Embryonic facial prominence (tissue), 1 donor: ENCODE measurements at regions not wholly inside any gene's neighbourhood (a gene's known extent, or its start where the extent isn't known, plus 50 kb on each side); places are given as distances from the start of the nearest gene placed in this dataset.

Experiments
- DNase-seq: peaks from one replicate; pipeline ENCODE4 v3.0.0-alpha.2; 2016; ENCODE audit errors: extremely low spot score

DNA sequence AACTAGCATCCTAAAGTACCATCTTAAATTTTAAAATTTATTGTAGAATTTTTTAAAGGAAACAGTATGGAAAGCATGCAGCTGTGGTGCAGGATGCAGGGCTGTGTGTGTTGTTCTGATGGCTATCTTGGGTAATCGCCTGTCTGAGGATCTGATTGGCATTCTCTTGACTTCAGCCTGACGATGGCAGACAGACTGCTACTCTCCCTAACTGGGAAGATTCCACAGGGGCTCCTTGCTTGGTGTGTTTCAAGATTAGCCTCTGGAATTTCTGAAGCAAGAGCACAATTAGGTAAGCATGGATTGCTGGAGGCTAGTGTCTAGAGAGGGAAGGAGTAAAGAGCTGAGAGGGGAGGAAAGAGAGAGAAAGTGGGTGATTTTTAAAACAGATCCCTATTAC, 696.8 kb upstream of the LRFN5 start:
- no peak for DNase-seq

DNA sequence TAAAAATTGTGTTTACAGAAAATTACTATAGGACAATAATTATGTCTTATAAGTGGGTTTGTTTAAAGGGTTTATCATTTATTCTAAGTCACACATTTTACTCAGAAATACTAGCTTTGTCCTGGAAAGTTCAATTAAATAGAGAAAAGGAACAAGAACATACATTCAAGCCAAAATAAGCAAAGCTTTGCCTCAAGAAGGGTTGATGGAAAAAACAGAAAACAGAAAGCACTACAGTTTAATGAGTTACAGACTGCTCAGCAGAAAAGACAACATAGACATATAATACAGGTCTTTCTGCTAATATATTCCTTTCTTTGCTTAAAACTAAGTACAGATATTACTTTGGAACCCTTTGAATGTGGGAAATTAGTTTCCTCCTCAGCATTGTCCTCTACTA, 703.0 kb upstream of the LRFN5 start:
- no peak for DNase-seq

DNA sequence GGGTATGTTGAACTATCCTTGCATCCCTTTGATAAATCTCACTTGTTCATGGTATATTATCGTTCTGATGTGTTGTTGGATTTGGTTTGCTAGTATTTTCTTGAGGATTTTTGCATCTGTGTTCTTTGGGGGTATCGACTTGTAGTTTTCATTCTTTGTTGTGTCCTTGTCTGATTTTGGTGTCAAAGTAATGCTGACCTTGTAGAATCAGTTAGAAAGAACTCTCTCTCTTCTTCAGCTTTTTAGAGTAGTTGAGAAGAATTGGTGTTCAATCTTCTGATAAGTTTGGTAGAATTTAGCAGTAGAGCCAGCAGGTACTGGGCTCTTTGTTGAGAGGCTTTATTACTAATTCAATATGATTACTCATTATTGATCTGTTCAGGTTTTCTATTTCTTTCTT, 707.2 kb upstream of the LRFN5 start:
- DNase-seq, result no peak

DNA sequence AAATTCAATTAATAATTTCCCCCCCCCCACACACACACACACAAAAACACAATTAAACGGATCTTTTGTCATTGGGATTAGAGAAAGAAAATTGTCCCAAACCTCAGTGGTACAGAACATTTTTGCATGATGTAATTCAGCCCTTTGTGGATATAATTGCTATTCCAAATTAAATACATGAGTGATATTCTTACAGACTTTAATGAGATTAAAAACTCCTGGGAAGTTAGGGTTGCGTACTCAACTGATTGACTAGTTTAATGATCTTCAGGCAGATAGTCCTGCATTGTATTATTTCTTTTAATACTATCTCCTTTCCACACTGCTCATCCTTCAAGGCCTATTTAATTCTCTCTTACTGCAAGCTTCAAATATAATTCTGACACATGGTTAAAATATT, 711.8 kb upstream of the LRFN5 start:
- no peak for DNase-seq

DNA sequence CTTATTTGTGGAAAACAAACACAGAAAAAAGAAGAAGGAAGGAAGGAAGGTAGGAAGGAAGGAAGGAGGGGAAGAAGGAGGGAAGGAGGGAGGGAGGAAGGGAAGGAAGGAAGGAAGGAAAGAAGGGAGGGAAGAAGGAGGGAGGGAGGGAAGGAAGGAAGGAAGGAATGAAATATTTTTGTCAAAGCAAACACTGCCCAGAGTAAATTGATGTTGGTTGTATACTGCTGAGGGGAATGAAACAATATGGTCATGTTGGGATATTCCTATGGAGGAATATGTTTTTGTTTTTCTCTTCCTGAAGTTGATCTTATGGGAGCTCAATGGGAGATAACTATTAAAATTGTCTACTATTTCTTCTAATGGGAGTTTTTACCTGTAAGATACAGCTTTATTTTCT, 717.5 kb upstream of the LRFN5 start:
- DNase-seq, result no peak

DNA sequence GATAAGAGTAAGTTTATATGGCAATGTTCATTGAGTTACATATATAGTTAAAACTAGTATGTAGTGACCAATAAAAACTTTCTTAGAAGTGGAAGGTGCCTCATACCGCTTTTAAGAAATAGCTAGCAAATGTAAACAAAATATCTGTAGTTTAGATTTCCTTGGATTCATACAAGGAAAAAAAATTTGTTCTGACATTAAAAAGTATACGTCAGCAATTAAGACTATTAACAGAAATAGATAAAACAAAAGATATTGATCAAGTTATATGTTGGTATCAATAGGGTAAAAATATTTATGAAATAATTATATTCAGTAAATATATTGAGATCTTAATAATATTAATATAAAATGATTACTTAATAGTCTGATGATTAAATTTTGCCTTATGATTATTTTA, 718.8 kb upstream of the LRFN5 start:
- DNase-seq, result no peak

DNA sequence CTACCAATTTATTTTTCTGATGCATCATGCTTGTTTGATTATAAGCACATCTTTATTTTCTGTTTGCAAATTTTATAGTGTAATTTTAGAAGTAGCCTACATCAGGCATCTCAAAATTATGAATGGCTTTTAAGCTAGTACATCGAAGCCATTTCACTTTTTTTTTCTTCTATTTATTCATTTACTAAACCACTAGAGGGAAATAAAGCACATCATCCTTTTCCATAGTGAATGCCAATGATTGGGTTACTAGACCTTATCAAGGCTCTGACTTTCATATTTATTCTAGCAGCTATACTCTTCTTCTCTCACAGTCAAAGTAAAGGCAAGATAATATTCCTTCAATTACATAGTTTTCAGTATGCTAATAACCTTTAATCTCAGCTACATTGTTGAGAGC, 736.4 kb upstream of the LRFN5 start:
- DNase-seq, result no peak

DNA sequence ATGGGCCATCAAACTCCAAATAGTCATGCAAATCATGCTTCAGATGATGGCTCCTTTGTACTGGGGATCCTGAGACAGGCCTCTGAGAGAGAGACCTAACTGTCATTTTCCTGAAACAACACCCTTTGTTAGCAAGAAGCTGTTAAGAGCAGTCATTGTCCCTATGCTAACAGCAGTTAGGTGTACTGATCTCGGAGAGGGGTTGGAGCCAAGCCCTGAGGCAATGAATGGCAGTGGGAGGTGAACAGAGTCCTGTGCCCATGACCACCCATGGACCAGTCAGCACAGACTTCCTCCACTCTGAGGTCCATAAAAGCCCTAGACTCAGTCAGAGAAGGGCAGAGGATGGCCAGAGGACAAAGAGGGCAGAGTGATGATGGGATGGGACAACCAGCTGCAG, 747.6 kb upstream of the LRFN5 start:
- DNase-seq, result no peak

DNA sequence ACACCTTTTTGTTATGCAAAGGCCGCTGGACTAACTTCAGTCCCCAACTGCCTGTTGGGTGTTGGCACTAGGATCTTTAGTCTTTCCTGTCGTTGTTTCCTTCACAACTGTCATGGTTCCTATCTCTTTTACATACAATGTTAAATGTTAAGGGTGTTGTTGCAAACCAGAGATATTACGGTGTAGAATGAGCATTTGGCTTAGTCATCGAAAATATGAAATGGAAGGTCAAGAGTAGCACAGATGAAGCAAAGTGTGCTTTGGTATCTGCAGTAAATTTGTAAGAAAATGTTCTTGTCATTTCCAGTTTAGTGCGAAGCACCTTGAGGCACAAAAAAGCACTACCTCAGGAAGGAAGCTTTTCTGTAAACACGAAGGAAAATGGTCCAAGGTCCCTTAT, 751.3 kb upstream of the LRFN5 start:
- no peak for DNase-seq

DNA sequence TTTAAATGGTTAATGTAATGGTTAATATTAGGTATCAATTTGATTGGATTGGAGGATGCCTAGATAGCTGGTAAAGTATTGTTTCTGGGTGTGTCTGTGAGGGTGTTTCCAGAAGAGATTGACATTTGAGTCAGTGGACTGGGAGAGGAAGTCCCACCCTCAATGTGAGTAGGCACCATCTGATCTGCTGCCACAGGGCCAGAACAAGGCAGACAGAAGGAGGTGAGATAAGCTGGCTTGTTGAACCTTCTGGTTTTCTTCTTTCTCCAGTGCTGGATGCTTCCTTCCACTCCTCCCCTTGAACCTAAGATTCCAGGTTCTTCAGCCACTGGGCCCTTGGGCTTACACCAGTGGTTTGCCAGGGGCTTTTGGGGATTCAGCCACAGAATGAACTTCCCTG, 756.5 kb upstream of the LRFN5 start:
- no peak for DNase-seq

DNA sequence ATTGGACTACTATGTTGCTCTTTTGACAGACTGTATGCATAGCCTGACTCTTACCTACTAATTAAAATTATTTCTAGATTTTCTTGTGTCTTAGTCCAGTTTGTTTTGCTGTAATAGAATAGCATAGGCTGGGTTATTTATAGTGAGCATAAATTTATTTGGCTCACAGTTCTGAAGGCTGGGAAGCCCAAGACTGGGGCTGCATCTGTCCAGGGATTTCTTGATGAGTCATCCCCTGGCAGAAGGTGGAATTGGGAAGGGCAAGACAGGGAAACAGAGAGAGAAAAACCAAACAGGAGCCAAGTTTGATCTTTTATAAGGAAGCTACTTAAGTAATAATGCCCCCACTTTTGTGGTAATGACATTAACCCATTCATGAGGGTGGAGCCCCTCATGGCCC, 759.2 kb upstream of the LRFN5 start:
- no peak for DNase-seq

DNA sequence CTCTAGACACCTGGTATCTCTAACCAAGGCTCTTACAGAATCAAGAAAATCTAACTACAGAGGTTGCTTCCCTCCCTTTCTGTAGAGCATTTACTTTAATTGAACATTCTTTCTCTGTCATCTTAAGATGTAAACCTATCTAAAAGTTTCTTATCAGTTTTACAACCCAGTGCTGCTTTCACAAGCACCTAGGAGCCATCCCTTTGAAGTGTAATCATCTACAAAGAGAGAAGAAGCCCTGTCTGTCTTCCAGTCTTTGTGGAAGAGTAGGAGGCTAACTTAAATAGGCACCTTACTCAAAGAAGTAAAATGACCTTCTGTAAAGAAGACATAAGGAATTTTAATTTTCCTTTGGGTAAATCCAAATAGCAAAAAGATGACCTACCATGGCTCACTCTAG, 763.9 kb upstream of the LRFN5 start:
- DNase-seq, result no peak

DNA sequence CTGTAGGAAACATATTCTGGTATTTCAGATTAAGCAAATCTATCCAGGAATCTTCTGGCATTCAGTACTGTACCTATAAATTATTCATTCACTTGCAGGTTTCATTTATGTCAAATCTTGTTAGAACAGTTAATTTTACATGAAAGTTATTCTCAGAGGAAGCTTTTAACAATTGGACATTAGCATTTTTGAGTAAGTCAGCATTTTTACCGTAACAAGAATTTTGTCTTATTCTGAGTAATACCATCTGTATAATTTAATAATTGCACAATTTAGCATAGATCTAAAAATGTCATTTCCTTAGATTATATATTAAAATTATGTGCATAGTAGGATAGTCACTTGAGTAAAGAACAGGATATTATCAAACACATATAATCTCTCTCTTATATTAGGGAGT, 764.8 kb upstream of the LRFN5 start:
- DNase-seq, result no peak

DNA sequence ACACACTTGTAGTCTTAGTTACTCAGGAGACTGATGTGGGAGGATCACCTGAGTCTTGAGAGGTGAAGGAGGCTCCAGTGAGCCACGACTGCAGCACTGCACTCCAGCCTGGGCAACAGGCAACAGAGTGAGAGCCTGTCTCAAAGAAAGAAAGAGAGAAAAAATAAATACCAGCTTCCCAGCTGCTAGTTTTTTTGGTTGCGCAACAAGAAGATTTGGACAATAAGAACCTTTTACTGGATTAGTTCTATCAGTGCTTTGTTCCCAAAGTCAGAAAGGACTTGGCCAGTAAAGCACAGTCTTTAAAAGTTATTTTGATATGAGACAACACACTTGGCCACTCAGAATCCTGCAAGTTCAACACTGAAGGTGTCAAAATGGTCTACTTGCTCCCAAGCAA, 768.1 kb upstream of the LRFN5 start:
- no peak for DNase-seq

DNA sequence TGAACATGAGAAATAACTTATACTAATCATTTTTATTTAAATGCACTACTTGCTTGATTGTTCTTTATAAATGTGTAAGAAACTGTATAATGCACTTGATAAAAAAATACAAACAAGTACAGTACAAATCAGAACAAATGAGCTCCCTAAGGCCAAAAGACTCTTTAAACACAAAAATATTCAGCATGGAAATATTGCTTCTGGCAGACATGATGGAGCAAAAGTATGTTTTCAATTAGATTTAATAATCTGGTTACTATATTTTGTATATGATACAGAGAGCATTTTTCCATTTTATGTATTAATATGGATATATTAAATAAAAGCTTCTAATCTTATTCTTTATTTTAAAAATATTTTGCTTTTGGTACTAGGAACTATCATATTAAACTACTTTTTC, 800.2 kb upstream of the LRFN5 start:
- no peak for DNase-seq

DNA sequence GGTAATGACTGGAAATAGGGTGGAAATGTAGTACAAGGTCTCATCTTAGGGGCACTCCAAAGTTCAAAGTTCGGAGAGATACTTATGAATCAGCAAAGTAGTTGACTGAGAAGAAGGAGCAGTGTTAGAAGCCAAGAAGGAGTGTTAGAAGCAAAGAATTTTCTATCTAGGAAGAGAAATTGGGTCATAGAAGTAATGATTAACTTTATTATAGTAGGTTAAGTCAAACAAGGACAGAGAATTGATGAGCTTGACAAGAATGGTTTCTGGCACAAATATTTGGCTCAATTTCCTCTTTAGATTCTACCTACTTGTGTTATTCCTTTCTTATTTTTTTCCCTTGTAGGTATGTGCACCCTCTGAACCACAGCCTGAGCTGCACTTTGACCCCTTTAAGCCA, 810.5 kb upstream of the LRFN5 start:
- DNase-seq, result no peak

DNA sequence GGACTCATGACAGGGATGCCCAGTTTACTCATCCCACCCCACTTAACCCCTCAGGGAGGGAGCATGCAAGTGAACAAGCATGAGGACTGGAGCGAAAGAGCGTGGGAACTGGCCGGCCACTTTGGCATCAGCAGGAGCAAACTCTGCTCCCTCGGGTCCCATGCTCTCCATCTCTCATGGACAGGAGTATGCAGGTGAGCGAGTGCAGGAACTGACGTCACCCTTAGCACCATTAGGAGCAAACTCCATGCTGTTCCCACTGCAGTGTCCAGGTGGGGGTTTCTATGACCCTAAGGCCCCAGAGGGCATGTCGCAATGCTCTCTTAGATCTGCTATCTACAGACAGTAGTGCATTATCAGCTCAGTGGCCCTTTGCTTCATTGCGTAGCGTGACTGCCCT, 821.8 kb upstream of the LRFN5 start:
- no peak for DNase-seq

DNA sequence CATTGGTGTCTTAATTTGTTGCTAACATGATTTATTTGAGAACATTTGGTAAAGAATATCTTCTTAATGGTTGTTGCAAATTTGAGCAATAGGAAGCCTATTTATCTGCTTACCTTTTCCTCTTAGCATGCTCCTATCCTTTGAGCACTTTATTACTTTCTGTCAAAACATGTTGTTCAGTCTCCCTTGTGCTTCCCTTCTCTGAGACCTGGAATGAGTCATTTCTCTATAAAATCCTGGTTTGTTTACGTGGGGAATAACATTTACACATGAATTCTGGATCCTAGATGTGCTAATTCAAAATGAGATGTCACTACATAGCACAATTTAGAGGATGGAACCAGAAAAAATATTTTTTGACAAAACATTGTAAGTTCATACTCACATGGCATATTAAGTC, 844.0 kb upstream of the LRFN5 start:
- no peak for DNase-seq

DNA sequence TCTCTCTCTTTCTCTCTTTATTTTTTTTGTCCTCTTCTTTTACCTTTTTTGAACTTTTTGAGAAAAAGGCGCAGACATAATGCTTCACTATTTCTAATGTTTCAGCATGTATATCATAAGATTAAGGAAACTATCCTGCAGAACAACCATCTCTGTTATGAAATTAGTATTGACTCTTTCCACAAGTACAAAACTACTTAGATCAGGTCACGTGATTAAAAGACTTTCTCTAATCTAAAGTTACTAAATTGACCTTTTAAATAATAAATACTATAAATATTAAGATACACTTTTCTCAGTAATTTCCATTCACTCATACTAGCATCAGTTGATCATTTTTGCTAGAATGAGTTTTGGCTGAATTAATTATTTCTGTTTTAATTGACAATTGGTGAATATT, 844.5 kb upstream of the LRFN5 start:
- no peak for DNase-seq

DNA sequence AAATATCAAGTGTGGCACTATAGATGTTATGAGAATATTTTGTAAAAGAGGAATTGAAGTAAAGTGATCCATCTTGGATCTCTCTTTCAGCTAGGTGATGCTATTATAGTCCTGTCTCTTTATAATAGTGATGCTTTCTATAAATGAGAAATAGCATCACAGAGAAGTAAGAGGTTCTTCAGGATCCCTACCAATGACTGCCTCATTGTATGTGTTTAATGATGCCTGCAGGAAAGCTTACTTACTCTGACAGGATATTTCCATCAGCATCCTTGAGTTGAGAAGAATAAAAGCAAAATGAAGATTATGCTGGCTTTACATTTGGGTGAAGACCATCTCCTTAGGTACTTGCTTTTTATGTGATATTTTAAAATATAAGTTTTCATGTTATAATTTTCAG, 846.0 kb upstream of the LRFN5 start:
- DNase-seq, result no peak

DNA sequence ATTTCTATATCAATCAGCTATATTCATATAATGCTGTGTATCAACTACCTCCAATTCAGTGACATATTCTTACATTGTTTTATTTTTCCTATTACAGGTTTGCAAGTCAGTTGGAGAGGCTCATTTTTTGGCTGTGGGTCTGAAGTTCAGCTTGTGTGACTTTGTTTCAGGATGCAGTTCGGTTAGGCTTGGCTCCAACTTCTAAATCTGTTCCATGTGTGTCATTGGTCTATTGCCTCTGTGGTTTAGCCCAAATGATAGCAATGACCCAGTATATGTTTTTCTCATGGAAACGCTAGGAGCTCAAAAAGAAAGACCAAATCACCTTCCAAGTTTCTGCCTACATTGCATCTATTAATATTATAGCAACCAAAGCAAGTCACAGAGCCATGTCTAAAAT, 848.6 kb upstream of the LRFN5 start:
- DNase-seq, result no peak

DNA sequence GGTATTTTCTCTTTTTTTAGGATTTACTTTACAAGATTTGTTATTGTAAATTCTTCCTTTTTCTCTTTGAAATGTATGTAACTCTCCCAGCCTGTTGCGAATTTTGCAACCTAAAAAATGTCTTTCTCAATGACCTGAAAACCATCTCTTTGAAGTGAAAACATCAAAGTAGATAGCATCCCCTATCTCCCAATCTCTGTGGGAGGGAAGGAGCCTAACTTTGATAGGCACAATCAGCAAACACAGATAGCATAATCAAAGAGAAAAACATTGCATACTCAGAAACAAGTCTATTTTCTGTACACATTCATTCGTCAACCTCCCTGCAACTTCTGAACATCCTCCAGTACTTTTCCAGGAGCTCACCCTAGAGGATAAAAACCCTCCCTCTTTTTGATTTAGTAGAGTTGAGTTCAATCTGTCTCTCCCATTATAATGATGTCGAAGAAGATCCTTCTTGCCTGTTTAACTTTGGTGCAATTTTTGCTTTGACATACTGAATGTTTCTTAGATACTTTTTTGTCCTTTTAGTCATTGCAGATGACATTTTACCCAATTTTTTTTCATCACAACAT, 849.2 kb upstream of the LRFN5 start:
- DNase-seq, result no peak

DNA sequence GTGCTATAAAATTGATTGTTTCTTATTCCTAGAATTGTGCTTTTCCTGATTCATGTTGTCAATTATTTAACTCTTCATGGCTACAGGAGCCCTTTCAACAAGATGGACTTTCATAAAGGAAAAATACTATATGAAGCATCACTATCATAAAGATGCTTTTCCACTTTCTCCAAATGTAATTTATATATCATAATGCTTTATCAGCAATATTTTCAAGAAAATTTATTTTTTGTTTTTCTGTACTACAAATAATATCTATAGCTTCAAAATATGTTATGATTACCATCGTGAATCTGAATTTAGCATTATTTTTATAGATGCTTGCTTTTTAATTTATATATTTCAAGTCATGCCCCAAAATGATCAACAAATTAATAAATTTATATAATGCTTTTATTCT, 873.5 kb upstream of the LRFN5 start:
- DNase-seq, result no peak

DNA sequence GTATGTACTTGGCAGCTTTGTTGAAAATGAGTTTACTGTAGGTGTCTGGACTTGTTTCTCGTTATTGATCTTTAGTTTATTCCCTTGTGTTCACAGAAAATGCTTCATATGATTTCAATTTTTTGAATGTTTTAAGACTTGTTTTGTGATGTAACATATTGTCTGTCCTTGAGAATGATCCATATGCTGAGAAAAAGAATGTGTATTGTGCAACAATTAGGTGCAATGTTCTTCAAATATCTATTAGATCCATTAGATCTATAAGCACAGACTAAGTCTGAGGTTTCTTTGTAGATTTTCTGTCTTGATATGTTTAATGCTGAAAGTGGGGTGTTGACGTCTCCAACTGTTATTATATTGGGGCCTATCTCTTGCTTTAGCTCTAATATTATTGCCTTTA, 879.6 kb upstream of the LRFN5 start:
- DNase-seq, result no peak

DNA sequence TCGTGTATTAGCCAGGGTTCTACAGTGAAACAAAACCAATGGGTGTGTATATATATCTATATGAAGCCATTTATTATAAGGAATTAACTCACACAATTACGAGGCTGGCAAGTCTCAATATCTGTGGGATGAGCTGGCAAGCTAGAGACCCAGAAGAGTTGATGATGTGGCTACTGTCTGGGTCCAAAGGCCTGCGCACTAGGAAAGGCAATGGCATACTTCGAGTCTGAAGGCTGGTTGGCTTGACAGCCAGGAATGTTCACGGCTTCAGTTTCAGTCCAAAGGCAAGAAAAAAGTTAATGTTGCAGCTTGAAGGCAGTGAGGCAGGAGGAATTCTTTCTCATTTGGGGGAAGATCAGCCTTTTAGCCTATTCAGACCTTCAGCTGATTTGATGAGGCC, 893.3 kb upstream of the LRFN5 start:
- no peak for DNase-seq
